Endothelial cell of umbilical vein (primary cell): ENCODE measurements at regions not wholly inside any gene's neighbourhood (a gene's known extent, or its start where the extent isn't known, plus 50 kb on each side); places are given as distances from the start of the nearest gene placed in this dataset.

Experiments
- BruUV-seq: library from RNA; stranded (reverse); fragments of 400-500 nt; replicated peaks from 2 replicates; lab custom pipeline; 2021; lab: Mats Ljungman, UMichigan
- CTCF ChIA-PET: fragments of 300-600, 350-600 bp; sonication (Branson Sonifier 250); formaldehyde crosslinking; loops from one replicate; lab custom pipeline; 2021; ENCODE audit warnings: antibody characterized with exemption, inconsistent platforms; lab: Charles Lee
- POLR2A ChIA-PET: fragments of 300-600, 350-600 bp; sonication (Branson Sonifier 250); formaldehyde crosslinking; loops from one replicate; lab custom pipeline; 2021; ENCODE audit warnings: antibody characterized with exemption, inconsistent platforms; lab: Charles Lee
- DNase-seq: peaks from one replicate; pipeline ENCODE4 v3.0.0-alpha.2; 2011; ENCODE audit warnings: low read depth, low spot score
- FAIRE-seq: peaks from 2 replicates; lab custom pipeline; 2011; peaks lifted over from hg19 to GRCh38; lab: Jason Lieb, UNC
- H2AFZ ChIP-seq: 2 replicates; pipeline ENCODE4 v1.6.0; 2012; ENCODE audit warnings: low read depth, low read length, control low read depth, inconsistent platforms
- H3K27ac ChIP-seq: 2 replicates; pipeline ENCODE4 v1.5.1; 2011; ENCODE audit warnings: low read depth, mild to moderate bottlenecking, control low read depth, low read length, moderate library complexity; ENCODE audit not compliant: insufficient read depth
- H3K27me3 ChIP-seq, 2 experiments: 2 replicates each; pipeline versions ENCODE4 v1.6.0 to v1.6.1; 2011; ENCODE audit warnings: low read length in 2 of 2, mixed read lengths in 1 of 2; ENCODE audit not compliant: control insufficient read depth in 2 of 2, insufficient read depth in 2 of 2
- H3K36me3 ChIP-seq, 2 experiments: 2 replicates in 1 of 2; 3 replicates in 1 of 2; pipeline ENCODE4 v1.5.1; 2011; ENCODE audit warnings: low read length in 2 of 2, mild to moderate bottlenecking in 1 of 2, moderate library complexity in 1 of 2; ENCODE audit not compliant: control insufficient read depth in 2 of 2, insufficient read depth in 2 of 2; ENCODE audit errors: extremely low read depth in 1 of 2
- H3K4me1 ChIP-seq: 3 replicates; pipeline ENCODE4 v1.5.1; 2011; ENCODE audit warnings: mild to moderate bottlenecking, low read length; ENCODE audit not compliant: control insufficient read depth, insufficient read depth; ENCODE audit errors: extremely low read depth
- H3K4me2 ChIP-seq: 2 replicates; pipeline ENCODE4 v1.6.1; 2011; ENCODE audit warnings: low read length, control low read depth, mixed read lengths; ENCODE audit not compliant: insufficient read depth
- H3K4me3 ChIP-seq, 3 experiments: fragments of 200-600 bp in 1 of 3; sonication (generic), shearing (Covaris generic) in 1 of 3; replicated peaks in 1 of 3; 2 replicates each; pipeline ENCODE4 v1.5.1; 2011 to 2016; ENCODE audit warnings: control low read depth in 3 of 3, low read length in 3 of 3, mild to moderate bottlenecking in 2 of 3, inconsistent platforms in 1 of 3, low read depth in 1 of 3, moderate library complexity in 1 of 3; ENCODE audit not compliant: insufficient read depth in 1 of 3
- H3K79me2 ChIP-seq: 2 replicates; pipeline ENCODE4 v1.6.0; 2012; ENCODE audit warnings: low read length, inconsistent platforms; ENCODE audit not compliant: control insufficient read depth, insufficient read depth
- H3K9ac ChIP-seq: replicated peaks from 2 replicates; pipeline ENCODE3; 2011; ENCODE audit warnings: low read length, control low read depth; ENCODE audit not compliant: insufficient read depth; ENCODE audit errors: extremely low read depth
- H3K9me1 ChIP-seq: replicated peaks from 3 replicates; pipeline ENCODE4 v1.6.0; 2011; ENCODE audit warnings: mild to moderate bottlenecking, low read length; ENCODE audit not compliant: control insufficient read depth, insufficient read depth; ENCODE audit errors: extremely low read depth
- H3K9me3 ChIP-seq: replicated peaks from 2 replicates; pipeline ENCODE4 v1.5.1; 2012; ENCODE audit warnings: low read length, inconsistent platforms; ENCODE audit not compliant: control insufficient read depth, insufficient read depth
- H4K20me1 ChIP-seq: replicated peaks from 2 replicates; pipeline ENCODE3; 2011; ENCODE audit warnings: mild to moderate bottlenecking, low read length; ENCODE audit not compliant: control insufficient read depth, insufficient read depth; ENCODE audit errors: extremely low read depth
- CTCF ChIP-seq, 2 donors: IDR thresholded peaks; 1 replicate in 1 of 2; 2 replicates in 1 of 2; pipeline ENCODE4 v1.5.1; 2011; ENCODE audit warnings: low read length in 2 of 2, mild to moderate bottlenecking in 2 of 2, moderate library complexity in 2 of 2, control low read depth in 1 of 2, inconsistent platforms in 1 of 2, low read depth in 1 of 2; ENCODE audit not compliant: insufficient read depth in 1 of 2; ENCODE audit errors: extremely low read depth in 1 of 2
- EZH2 ChIP-seq: IDR thresholded peaks from 2 replicates; pipeline ENCODE4 v1.6.1; 2012; ENCODE audit warnings: borderline replicate concordance, low read depth, mild to moderate bottlenecking, moderate library complexity, low read length, inconsistent platforms; ENCODE audit not compliant: severe bottlenecking
- FOS ChIP-seq: IDR thresholded peaks from 2 replicates; pipeline ENCODE4 v1.6.1; 2011; ENCODE audit warnings: mild to moderate bottlenecking, low read length, moderate library complexity, borderline replicate concordance; ENCODE audit not compliant: insufficient read depth
- GATA2 ChIP-seq: IDR thresholded peaks from 2 replicates; pipeline ENCODE4 v1.7.0; 2011; ENCODE audit warnings: low read depth, mild to moderate bottlenecking, moderate library complexity, mixed read lengths, low read length; ENCODE audit not compliant: insufficient read length, insufficient read depth
- JUN ChIP-seq: IDR thresholded peaks from 2 replicates; pipeline ENCODE4 v1.6.1; 2011; ENCODE audit warnings: borderline replicate concordance, low read depth; ENCODE audit not compliant: insufficient read length, insufficient read depth
- MAX ChIP-seq: IDR thresholded peaks from 2 replicates; pipeline ENCODE4 v1.6.1; 2011; ENCODE audit not compliant: insufficient read depth, insufficient read length
- MYC ChIP-seq: IDR thresholded peaks from one replicate; pipeline ENCODE4 v1.6.1; 2011; ENCODE audit warnings: mild to moderate bottlenecking, low read depth, low read length
- POLR2A ChIP-seq: IDR thresholded peaks from 2 replicates; pipeline ENCODE4 v1.6.1; 2012; ENCODE audit warnings: low read depth, mild to moderate bottlenecking, control low read depth, low read length
- POLR2AphosphoS5 ChIP-seq: IDR thresholded peaks from 2 replicates; pipeline ENCODE4 v1.6.1; 2012; ENCODE audit warnings: low read depth, mild to moderate bottlenecking, control low read depth, low read length, moderate library complexity; ENCODE audit not compliant: insufficient read depth
- dilution Hi-C: fragments of 300-500 bp; cut with MboI; formaldehyde crosslinking; loops from one replicate; pipeline ENCODE4 v1.15.0; 2019; ENCODE audit warnings: low sequenced_read_pairs; ENCODE audit not compliant: extremely low pct_ligation_motif_present
- intact Hi-C: fragments of 100-400 bp; cut with micrococcal nuclease; formaldehyde crosslinking; loops from one replicate; pipeline ENCODE4 v1.10.0; 2022

- Histone ChIP-seq H3K9ac (no peak overlapping the region), H3K9me3 (no peaks in the 10 kb centered on the region), H3K4me3 (no peak overlapping the region), H3K27ac (no peak overlapping the region), H3K27me3 (no peaks in the 10 kb centered on the region), H3K9me1 (no peaks in the 10 kb centered on the region), H4K20me1 (no peaks in the 10 kb centered on the region), H2AFZ (no peak overlapping the region), H3K4me1 (no peaks in the 10 kb centered on the region), H3K4me2 (no peak overlapping the region), H3K79me2 (no peaks in the 10 kb centered on the region), H3K36me3 (no peaks in the 10 kb centered on the region)
- ChIA-PET POLR2A (no interaction called here), CTCF (no interaction called here)
- dilution Hi-C loops, result no loop called here
- no peak for FAIRE-seq
- BruUV-seq, result no TSS peak
- intact Hi-C loops, result no loop called here
- no peak for DNase-seq
- no peak for TF ChIP-seq POLR2A
- no peak for TF ChIP-seq CTCF (IDR thresholded peaks at IDR 0.05; ENCODE audit: extremely low read depth in 1 of 2, insufficient read depth in 1 of 2, low read depth in 1 of 2, low read length in 2 of 2)
- no peak for TF ChIP-seq EZH2
- TF ChIP-seq JUN, result no peak
- TF ChIP-seq MAX, result no peak
- TF ChIP-seq FOS, result no peak
- TF ChIP-seq POLR2AphosphoS5, result no peak
- no peak for TF ChIP-seq MYC
- no peak for TF ChIP-seq GATA2
These were observed 300.9 kb downstream of the PREX1 start for GRCh38 chr20:48526936-48527335.
